GM19467 (cell line): ENCODE measurements at regions not wholly inside any gene's neighbourhood (a gene's known extent, or its start where the extent isn't known, plus 50 kb on each side); places are given as distances from the start of the nearest gene placed in this dataset.

Source experiments
- ATAC-seq: cut with Tn5 transposase; IDR thresholded peaks from one replicate; pipeline ENCODE4 v1.9.1; 2021; ENCODE audit warnings: mild to moderate bottlenecking, moderate library complexity; ENCODE audit not compliant: unreplicated experiment

DNA sequence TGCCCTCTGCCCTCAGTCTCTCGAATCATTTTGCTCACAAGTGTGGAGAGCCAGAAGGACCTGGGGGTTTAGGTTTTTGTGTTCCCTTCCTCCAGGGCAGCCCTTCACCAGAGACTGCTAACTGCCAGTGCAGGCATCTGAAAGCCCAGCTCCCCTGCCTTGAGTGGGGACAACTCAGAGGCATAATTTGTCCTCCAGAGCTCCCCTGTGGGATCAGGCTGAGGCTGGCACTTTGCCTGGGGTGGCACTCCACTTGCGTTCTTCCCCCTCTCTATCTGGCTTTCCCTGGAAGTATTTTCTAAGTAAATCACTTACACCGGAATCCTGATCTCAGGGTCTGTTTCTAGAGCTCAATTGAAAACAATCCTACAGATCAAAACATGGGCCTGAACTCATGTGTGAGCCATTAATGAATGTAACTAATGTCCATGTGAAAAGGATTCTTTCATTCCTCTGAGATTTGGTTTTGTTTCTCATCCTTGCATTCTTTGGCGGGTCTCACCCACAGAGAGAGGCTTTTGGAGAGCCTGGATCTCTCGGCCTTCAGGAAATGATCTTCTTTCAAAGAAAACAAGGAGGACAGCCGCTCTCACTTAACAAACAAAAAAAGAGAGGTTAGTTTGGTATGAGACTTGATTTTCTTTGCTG, 125.7 kb upstream of the RIPOR2 start:
- no peak for ATAC-seq

DNA sequence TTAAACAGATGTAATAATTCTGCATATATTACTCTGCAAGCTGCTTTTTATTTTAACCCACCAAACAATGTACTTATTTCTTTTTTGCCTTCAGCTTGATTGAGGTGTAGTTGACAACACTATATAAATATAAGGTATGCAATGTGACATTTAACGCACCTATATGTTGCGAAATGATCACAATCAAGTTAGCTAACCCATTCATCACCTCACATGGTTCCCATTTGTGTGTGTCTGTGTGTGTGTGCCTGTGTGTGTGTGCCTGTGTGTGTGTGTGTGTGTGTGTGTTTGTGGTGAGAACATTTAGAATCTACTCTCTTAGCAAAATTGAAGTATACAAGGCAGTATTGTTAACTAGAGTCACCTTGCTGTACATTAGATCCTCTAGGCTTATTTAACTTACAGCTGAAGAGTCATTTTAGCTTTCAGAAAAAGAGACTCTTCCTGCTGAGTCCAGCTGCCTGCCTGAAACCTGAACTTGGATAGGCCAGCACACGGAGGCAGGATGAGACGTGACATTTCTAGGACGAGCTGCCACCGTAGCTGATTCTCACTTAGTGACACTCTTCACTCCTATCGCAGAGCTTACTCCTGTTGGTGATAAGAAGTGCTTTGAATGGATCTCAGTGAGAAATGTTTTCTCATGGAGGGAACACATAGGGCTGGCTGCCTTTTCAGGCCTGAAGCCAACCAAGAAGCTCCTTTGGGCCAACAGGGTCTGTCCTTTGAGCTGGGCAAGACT, 126.5 kb upstream of the RIPOR2 start:
- ATAC-seq, result no peak

DNA sequence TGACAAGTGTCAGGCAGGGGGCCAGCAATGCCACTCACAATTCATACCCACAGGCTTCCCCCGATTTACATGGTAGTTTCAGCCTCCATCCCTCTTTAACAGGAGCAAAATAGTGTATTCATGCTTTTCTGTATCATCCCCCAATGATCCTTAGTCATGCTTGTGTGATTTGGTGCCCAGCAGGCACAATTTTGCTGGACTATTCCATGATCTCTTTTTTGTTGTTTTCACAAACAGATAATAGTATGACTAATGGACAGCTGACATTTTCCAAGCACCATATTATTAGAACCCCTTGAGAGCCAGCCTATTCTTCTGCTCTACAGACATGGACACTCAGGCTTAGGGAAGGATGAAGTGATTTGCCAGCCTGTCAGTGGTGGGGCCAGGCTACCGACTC, 128.2 kb upstream of the RIPOR2 start:
- ATAC-seq, result no peak

GRCh38 chr6:25065666-25066065, 129.9 kb upstream of the RIPOR2 start:
- ATAC-seq, result no peak

GRCh38 chr6:25066593-25066992, 130.8 kb upstream of the RIPOR2 start:
- no peak for ATAC-seq

GRCh38 chr6:25068866-25069265, 133.1 kb upstream of the RIPOR2 start:
- ATAC-seq, result no peak

GRCh38 chr6:25070547-25071366, 135.0 kb upstream of the RIPOR2 start:
- peak; percentile 82 for ATAC-seq

DNA sequence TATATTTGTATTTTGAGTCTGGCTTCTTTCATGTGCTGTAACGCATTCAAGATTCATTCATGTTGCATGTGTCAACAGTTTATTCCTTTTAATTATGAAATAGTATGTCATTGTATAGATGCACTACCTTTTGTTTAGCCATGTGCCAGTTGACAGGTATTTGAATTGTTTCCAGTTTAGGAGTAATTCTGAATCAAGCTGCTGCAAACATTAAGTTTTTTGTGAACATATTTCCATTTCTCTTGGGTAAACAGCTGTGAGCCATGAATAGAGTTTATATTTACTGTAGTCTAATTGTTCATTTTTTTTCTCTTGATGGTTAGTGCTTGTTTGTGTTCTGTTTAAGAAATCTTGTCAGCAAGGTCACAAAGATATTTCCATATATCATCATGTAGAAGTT, 142.4 kb upstream of the RIPOR2 start:
- no peak for ATAC-seq

DNA sequence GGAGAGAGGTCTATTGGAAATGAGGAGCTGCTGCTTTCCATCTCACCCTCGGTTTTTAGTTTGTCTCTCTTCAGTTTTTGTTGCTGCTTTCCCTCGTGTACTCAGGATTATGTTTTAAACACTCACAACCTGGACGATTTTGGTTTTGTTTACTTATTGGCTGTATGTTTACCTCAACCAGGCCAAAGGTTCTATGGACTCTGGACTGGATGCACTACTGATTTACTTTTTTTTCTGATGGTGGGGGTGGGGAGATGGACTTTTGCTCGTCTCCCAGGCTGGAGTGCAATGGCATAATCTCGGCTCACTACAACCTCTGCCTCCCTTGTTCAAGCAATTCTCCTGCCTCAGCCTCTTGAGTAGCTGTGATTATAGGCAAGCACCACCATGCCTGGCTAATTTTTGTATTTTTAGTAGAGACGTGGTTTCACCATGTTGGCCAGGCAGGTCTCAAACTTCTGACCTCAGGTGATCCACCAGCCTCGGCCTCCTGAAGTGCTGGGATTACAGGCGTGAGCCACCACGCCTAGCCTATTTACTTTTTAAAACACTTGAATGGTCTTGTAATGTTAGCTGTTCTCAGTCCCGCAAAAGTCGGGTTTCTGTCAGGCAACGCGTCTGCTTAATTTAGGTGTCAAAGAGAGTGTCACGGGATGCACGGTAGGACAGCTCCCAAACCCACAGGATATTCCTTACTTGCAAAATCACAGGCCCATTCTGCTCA, 148.2 kb upstream of the RIPOR2 start:
- ATAC-seq, result no peak

DNA sequence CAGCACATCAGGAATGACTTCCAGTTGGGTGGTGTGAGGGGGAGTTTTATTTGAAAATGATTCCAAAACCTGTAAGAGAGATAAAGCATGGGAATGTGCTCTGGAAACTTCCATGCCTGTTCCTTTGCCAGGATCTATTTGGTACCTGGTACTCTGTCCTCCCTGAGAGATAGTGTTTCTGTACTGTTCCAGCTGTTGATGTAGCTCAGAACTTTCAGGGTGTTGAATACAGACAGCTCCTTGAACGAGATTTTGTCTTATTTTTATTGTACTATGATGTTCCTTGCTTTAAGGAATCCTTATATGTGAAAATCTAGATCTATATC, 148.7 kb upstream of the RIPOR2 start:
- ATAC-seq, result no peak

- ATAC-seq, result no peak
Observed at GRCh38 chr6:25085756-25086155, 150.0 kb upstream of the RIPOR2 start.

GRCh38 chr6:25086500-25087091, 150.8 kb upstream of the RIPOR2 start:
- no peak for ATAC-seq

- no peak for ATAC-seq
Observed at GRCh38 chr6:25088513-25088912, 152.8 kb upstream of the RIPOR2 start.

DNA sequence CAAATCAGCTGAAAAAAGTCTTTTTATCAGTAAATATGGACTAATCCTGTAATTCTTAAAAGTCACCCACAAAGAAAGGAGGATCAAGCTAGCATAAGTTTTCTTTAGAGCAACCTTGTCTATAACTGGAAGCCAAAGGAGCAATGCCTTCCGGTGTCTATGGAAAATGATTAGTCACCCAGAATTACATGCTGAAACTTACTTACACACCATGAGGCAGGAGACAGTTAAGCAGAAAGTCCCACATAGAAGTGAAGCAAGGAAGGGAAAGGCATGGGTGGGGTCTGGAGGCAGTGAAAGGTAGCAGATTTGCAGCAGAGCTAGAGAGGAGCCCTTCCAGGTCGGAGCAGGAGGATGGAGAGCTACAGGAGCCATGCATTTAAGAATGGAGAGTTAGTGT, 153.7 kb upstream of the RIPOR2 start:
- no peak for ATAC-seq

DNA sequence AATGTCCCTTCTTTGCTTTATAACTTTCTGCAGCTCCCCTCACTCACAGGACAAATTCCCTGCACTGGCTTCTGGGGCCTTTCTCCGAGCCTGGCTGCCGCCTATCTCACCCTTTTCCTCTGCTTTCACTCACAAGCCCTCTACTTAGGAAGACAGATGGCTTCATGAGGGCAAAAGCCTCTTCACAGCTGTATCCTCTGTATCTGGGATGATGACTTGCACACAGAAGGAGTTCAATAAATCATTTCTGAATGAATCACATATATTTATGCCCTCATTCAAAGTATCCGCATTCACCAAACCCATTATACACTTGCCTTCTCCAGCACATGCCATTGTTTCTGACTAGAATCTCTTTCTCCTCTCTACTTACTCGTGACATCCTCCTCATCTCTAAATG, 159.0 kb upstream of the RIPOR2 start:
- no peak for ATAC-seq

DNA sequence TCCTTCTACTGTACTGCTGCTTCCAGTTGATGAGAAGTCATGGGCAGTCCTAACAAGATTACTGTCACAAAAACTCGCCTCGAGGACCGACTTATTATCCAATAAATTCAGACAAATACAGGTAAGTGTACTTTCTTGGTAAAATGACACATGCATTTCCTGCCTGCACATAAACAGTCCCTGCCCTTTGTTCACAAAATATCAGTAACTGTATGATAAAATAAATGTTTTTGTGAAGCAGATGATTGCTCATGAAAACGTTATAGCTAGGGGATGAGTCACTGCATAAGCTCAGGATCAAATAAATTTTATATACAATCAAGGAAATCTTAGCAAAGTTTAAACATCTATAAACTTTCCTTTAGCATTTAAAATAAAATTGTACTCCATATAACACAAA, 164.5 kb upstream of the RIPOR2 start:
- no peak for ATAC-seq

GRCh38 chr6:25103603-25104002, 167.8 kb upstream of the RIPOR2 start:
- peak; percentile 55 for ATAC-seq

DNA sequence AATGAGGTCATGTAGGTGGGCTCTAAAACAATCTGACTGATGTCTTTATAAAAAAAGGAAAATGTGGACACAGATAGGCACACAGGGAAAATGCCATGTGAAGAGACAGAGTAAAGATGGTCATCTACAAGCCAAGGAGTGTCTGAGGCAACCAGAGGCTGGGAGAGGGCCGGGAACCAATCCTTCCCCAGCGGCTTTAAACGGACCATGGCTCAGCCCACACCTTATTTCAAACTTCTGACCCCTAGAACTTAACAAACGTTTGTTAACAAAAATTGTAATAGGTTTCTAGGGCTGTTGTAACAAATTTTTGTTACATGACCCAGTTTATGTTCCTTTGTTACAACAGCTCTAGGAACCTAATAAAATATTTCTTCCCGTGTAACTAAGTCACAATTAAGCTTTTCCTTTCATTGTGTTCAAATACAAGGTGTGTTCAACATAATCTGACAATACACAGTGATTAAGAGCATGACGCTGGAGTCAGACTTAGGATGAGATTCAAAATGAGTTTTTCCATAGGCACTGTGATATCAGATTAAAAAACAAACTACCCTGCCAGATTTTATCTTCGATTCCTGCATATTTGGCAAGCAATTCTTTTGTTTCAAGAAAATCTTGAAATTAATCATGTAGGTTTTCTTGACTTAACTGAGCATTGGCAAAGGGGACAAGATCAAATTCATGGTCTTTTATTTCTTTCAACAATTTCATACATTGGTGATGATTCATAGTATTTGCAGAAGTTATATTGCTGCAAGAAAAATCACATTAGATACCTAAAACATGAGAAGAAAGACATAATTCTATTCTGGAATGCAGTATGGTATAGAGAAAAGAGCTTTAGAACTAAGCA, 169.5 kb upstream of the RIPOR2 start:
- no peak for ATAC-seq

- ATAC-seq, result peak; percentile 49
Observed at GRCh38 chr6:25107218-25107617, 171.5 kb upstream of the RIPOR2 start.

- ATAC-seq, result no peak
Observed at GRCh38 chr6:25111782-25112181, 167.4 kb upstream of the CARMIL1 start.
